NCI-H345 treated with DMSO at 0.1 percent for 48 hours (cell line): ENCODE measurements at regions not wholly inside any gene's neighbourhood (a gene's known extent, or its start where the extent isn't known, plus 50 kb on each side); places are given as distances from the start of the nearest gene placed in this dataset.
"Not testable (repeated sequence)": the region's sequence is repeated elsewhere in the genome, so short reads cannot be mapped to it uniquely, and the experiment has no call there.

Experiments
- DNase-seq: peaks from one replicate; lab custom pipeline; 2025; ENCODE audit not compliant: unreplicated experiment; lab: John Stamatoyannopoulos, UW

- no peak for DNase-seq
Measured at GRCh38 chr10:9229702-9230244, 1175.3 kb downstream of the GATA3 start.

DNA sequence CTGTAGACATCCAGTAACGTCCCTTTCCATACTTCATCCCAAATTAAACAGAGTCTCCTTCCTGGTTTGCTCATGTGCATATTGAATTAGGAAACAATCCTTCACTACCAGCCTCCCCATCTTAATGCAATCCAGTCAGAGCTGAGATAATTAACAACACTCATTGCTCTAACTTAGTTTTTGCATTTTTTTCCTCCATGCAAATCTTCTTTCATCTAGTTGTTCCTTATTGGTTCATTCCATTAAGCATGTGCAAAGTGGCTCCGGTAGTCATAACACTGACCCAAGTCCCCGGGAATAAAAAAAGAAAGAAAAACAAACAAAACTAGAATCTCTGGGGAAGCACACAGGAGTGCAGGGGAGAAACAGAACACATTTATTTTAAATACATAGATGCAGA, 1176.1 kb downstream of the GATA3 start:
- DNase-seq = no peak

GRCh38 chr10:9234191-9234590, 1179.7 kb downstream of the GATA3 start:
- no peak for DNase-seq

GRCh38 chr10:9238041-9238440, 1183.6 kb downstream of the GATA3 start:
- DNase-seq = no peak

DNA sequence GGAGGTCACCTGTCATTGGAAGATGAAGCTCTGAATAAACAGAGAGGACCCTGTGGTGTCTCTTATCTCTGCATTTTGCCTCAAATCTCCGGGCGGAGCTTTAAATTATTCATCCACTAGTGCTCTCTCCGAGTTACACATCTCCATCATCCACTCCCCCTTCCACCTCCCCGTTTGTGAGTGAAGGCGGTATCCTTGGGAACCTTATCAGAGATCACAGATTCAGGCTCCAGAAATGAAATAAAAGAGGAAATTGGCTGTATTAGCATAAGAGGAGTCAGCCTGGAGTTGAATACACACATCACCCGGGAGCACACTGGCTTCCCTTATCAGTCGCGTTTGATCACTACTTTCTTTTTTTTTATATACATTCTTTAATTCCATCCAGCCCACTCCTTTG, 1184.8 kb downstream of the GATA3 start:
- no peak for DNase-seq

DNA sequence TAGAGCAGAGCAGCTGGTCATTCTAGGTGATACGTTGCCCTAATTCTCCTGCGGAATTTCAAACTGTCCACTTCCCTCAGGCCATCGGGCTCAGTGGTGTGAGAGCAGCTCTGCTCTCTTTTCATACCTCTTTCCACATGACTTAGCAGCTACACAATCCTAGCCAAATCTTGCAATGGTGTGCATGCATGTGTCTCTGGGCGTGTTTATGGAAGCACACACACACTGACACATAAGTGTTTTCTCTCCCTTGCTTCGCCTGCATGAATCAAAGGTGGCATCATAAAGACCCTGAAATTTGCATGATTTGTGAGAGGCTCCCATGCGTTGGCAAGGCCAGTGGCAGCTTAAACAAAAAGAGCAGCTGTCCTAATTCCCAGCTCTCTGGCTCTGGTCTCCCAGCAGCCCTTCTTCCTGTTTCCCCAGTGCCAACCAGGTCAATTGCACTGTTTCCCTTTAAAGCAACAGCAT, 1189.5 kb downstream of the GATA3 start:
- no peak for DNase-seq

GRCh38 chr10:9244864-9245263, 1190.4 kb downstream of the GATA3 start:
- no peak for DNase-seq

GRCh38 chr10:9253121-9253520, 1198.6 kb downstream of the GATA3 start:
- no peak for DNase-seq

- no peak for DNase-seq
Measured at GRCh38 chr10:9254353-9254752, 1199.9 kb downstream of the GATA3 start.

GRCh38 chr10:9260690-9261089, 1206.2 kb downstream of the GATA3 start:
- DNase-seq = no peak

GRCh38 chr10:9262770-9263169, 1208.3 kb downstream of the GATA3 start:
- no peak for DNase-seq

DNA sequence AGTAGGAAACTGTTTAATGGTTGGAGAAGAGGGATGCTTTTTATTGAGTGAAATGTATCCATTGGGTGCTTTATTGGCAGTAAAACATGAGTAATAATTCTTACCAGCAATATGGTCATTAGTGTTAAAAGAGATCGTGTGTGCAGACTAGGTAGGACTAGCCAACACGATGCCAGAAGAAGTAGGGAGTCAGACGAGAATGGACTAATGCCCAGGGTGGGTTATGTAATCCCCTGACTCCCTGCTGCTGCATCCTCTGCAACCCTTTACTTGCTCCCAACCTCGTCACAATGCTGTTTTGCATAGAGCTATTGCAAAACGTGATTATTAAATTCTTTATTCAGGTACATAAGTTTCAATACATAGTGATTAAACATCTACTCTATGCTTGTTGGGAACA, 1213.7 kb downstream of the GATA3 start:
- no peak for DNase-seq

- DNase-seq = not testable (repeated sequence)
Measured at GRCh38 chr10:9273126-9273833, 1218.8 kb downstream of the GATA3 start.

DNA sequence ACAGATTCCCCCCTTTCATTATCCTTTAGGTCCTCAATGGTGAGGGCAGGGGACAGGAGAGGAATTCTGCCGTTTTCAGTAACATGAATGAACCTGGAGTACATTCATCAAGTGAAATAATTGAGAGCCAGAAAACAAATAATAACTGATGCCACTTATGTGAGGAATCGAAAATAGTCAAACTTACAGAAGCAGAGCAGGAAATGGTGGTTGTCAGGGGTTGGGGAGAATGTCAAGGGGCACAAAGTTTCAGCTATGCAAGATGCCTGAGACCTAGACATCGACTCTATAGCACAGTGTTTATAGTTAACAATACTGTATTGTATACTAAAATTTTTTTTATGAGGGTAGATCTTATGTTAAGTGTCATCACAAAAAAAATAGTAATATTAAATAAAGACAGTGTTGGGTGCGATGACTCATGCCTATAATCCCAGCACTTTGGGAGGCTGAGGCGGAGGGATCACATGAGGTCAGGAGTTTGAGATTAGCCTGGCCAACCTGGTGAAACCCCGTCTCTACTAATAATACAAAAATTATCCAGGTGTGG, 1219.8 kb downstream of the GATA3 start:
- no peak for DNase-seq

- no peak for DNase-seq
Measured at GRCh38 chr10:9275861-9276260, 1221.4 kb downstream of the GATA3 start.

- DNase-seq = no peak
Measured at GRCh38 chr10:9285690-9286089, 1231.2 kb downstream of the GATA3 start.

- DNase-seq = no peak
Measured at GRCh38 chr10:9289811-9290210, 1235.3 kb downstream of the GATA3 start.

DNA sequence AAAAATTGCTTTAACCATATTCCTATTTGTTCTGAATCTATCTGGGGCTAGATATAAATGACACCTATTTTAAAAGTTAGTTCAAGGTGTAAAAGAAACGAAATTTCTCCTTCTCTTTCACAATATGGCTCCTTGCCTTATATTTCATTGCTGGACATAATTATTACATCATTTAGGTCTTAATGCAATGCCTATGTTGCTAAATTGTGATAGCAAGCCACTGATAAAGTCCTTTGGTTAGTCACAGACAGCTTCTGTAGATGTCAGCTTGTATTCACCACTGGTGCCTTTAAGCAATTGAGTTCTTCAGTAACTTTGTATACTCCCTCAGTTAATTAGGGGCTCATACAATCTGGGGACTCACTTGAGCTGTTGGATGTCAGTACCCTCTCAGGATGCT, 1236.6 kb downstream of the GATA3 start:
- DNase-seq = no peak

- no peak for DNase-seq
Measured at GRCh38 chr10:9294132-9294663, 1239.7 kb downstream of the GATA3 start.

DNA sequence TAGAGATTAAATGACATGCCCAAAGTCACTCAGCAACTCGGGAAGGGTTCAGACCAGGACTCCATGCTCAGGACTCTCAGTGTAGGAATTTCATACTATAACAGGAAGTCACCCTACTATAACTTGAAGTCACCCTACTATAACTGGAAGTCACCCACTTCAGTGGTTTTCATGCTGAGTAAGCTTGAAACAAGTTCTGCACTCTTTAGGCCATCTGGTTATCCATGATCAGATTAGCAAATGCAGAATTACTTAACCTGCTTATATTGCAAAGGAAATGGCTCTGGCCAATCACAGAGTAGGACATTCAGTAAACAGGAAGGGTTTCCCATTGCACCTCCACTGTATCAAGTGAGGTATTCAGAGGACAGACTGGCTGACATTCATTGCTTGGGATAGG, 1240.4 kb downstream of the GATA3 start:
- no peak for DNase-seq

DNA sequence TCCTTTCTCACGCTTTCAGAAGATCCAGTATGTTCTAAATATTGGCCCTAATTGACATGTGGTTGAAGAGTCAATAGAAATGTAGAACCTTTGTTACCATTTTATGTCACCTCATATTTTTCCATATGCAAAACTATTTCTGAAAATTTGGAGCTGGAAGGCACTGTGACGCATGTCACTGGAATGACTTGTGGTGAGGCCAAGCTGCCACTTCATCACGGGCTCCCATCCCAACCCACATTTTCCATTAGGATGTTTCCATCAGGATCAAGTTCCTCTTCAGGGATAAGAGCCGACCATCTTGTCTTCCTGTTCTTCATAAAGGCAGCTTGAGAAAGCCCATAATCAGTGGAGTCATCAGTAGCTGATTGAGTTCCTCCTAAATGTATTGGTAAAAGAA, 1241.7 kb downstream of the GATA3 start:
- DNase-seq = no peak

DNA sequence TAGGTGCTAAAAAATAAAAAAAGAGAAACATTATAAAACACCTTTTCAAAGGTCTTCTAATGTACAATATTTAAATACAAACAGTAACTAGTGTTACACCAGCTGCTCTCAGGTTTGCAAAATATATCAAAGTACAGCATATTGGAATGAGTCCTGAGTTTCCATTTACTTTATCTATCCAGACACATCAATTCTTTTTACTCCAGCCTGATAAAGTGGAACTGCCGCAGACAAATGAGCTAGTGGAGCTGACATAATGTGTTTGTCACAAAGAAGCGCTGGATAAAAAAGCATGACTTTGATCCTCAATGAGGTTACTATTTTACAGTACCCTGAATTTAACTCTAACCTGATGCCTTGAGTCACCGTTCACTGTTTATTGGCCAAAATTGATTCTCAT, 1243.1 kb downstream of the GATA3 start:
- DNase-seq = no peak
